Upper lobe of right lung (tissue), 1 donor: ENCODE measurements at regions not wholly inside any gene's neighbourhood (a gene's known extent, or its start where the extent isn't known, plus 50 kb on each side); places are given as distances from the start of the nearest gene placed in this dataset.

Experiments
- ATAC-seq: fragments of 200-7000 bp; cut with Tn5 transposase; one replicate; pipeline ENCODE4 v1.9.1; 2020; ENCODE audit warnings: mild to moderate bottlenecking, moderate library complexity
- DNase-seq: peaks from one replicate; pipeline ENCODE4 v3.0.0-alpha.2; 2020
- H3K27ac ChIP-seq: fragments of 200-600 bp; one replicate; pipeline ENCODE4 v1.8.0; 2022
- H3K27me3 ChIP-seq: fragments of 200-600 bp; one replicate; pipeline ENCODE4 v1.8.0; 2022; ENCODE audit warnings: mild to moderate bottlenecking
- H3K36me3 ChIP-seq: fragments of 200-600 bp; one replicate; pipeline ENCODE4 v1.8.0; 2022
- H3K4me1 ChIP-seq: fragments of 200-600 bp; one replicate; pipeline ENCODE4 v1.8.0; 2022
- H3K4me3 ChIP-seq: fragments of 200-600 bp; one replicate; pipeline ENCODE4 v1.8.0; 2022; ENCODE audit warnings: mild to moderate bottlenecking
- H3K9me3 ChIP-seq: fragments of 200-600 bp; one replicate; pipeline ENCODE4 v1.8.0; 2022
- CTCF ChIP-seq: fragments of 200-600 bp; IDR thresholded peaks from one replicate; pipeline ENCODE4 v1.8.0; 2022; ENCODE audit warnings: antibody characterized with exemption
- intact Hi-C: fragments of 100-400 bp; cut with DNase I; formaldehyde crosslinking; loops from one replicate; pipeline ENCODE4 v1.11.0; 2022
- donor health status: DM: no; HTN: yes; CAD: no; lungs with severe emphysema.

- Histone ChIP-seq H3K27me3 (no peaks in the 10 kb centered on the region), H3K4me3 (no peak overlapping the region), H3K36me3 (no peaks in the 10 kb centered on the region), H3K27ac (no peak overlapping the region), H3K4me1 (peaks cover 3% of the 10 kb centered on the region), H3K9me3 (no peaks in the 10 kb centered on the region)
- intact Hi-C loops: no loop called here
- ATAC-seq (peak; percentile 52), DNase-seq (no peak)
- TF ChIP-seq CTCF: no peak
Observed at GRCh38 chr1:221149111-221149510, 269.9 kb downstream of the HLX start.

- no peak for TF ChIP-seq CTCF
- no peaks in the 10 kb centered on the region for H3K36me3 ChIP-seq
- H3K9me3 ChIP-seq: no peaks in the 10 kb centered on the region
- no peak overlapping the region for H3K27ac ChIP-seq
- peaks cover 3% of the 10 kb centered on the region for H3K4me1 ChIP-seq
- ATAC-seq (no peak), DNase-seq (no peak)
- no peaks in the 10 kb centered on the region for H3K27me3 ChIP-seq
- intact Hi-C loops: no loop called here
- H3K4me3 ChIP-seq: no peak overlapping the region
Observed at GRCh38 chr1:221149555-221150075, 270.4 kb downstream of the HLX start.

- no peaks in the 10 kb centered on the region for H3K27me3 ChIP-seq
- no peak for TF ChIP-seq CTCF
- H3K4me3 ChIP-seq: no peak overlapping the region
- H3K4me1 ChIP-seq: peaks cover 3% of the 10 kb centered on the region
- no peak for DNase-seq
- no peak for ATAC-seq
- no peak overlapping the region for H3K27ac ChIP-seq
- H3K9me3 ChIP-seq: no peaks in the 10 kb centered on the region
- intact Hi-C loops: no loop called here
- H3K36me3 ChIP-seq: no peaks in the 10 kb centered on the region
Observed at GRCh38 chr1:221150996-221151395, 271.8 kb downstream of the HLX start.

- H3K4me1 ChIP-seq: no peaks in the 10 kb centered on the region
- intact Hi-C loops: no loop called here
- ATAC-seq (no peak), DNase-seq (no peak)
- no peak overlapping the region for H3K27ac ChIP-seq
- H3K36me3 ChIP-seq: no peaks in the 10 kb centered on the region
- H3K9me3 ChIP-seq: no peaks in the 10 kb centered on the region
- no peak for TF ChIP-seq CTCF
- H3K4me3 ChIP-seq: no peak overlapping the region
- H3K27me3 ChIP-seq: no peaks in the 10 kb centered on the region
Observed at GRCh38 chr1:221154932-221155331, 275.7 kb downstream of the HLX start.

- H3K27ac ChIP-seq: no peak overlapping the region
- H3K4me1 ChIP-seq: no peaks in the 10 kb centered on the region
- intact Hi-C loops: no loop called here
- H3K9me3 ChIP-seq: no peaks in the 10 kb centered on the region
- TF ChIP-seq CTCF: no peak
- no peaks in the 10 kb centered on the region for H3K36me3 ChIP-seq
- ATAC-seq: no peak
- no peak for DNase-seq
- no peak overlapping the region for H3K4me3 ChIP-seq
- no peaks in the 10 kb centered on the region for H3K27me3 ChIP-seq
Observed at GRCh38 chr1:221157026-221157761, 278.0 kb downstream of the HLX start.

- no peak for TF ChIP-seq CTCF
- no peaks in the 10 kb centered on the region for H3K4me1 ChIP-seq
- H3K4me3 ChIP-seq: no peak overlapping the region
- no peaks in the 10 kb centered on the region for H3K36me3 ChIP-seq
- H3K27ac ChIP-seq: no peak overlapping the region
- no peaks in the 10 kb centered on the region for H3K27me3 ChIP-seq
- intact Hi-C loops: no loop called here
- DNase-seq: no peak
- ATAC-seq: no peak
- H3K9me3 ChIP-seq: no peaks in the 10 kb centered on the region
Observed at GRCh38 chr1:221159608-221160007, 280.4 kb downstream of the HLX start.
